ENCODE measurements at regions not wholly inside any gene's neighbourhood (a gene's known extent, or its start where the extent isn't known, plus 50 kb on each side); places are given as distances from the start of the nearest gene placed in this dataset.

GRCh38 chr7:35411331-35411730 lies 157.4 kb upstream of the TBX20 start:
- TF ChIP-seq CTCF (IDR thresholded peaks at IDR 0.05; ENCODE audit: insufficient read depth, low read length, poor library complexity, severe bottlenecking) (no peak), EZH2phosphoT487 (conservative IDR thresholded peaks at IDR 0.05; ENCODE audit: low read length) (no peak)

Data from SU-DHL-6 (cell line).